ENCODE measurements at regions not wholly inside any gene's neighbourhood (a gene's known extent, or its start where the extent isn't known, plus 50 kb on each side); places are given as distances from the start of the nearest gene placed in this dataset.

GRCh38 chr9:135374591-135374990 is 105.0 kb upstream of the PPP1R26 start:
- no peak for DNase-seq (ENCODE audit: low read depth)
- no peaks in the 10 kb centered on the region for H3K36me3 ChIP-seq (ENCODE audit: control insufficient read depth, insufficient read depth, low read length)
- CTCF ChIA-PET, result no interaction called here
- POLR2A ChIA-PET, result no interaction called here
- no peaks in the 10 kb centered on the region for H3K27me3 ChIP-seq (ENCODE audit: control insufficient read depth, insufficient read depth, low read length)
- H3K4me3 ChIP-seq (ENCODE audit: low read depth, low read length), result no peak overlapping the region
- TF ChIP-seq, protein P1, sequence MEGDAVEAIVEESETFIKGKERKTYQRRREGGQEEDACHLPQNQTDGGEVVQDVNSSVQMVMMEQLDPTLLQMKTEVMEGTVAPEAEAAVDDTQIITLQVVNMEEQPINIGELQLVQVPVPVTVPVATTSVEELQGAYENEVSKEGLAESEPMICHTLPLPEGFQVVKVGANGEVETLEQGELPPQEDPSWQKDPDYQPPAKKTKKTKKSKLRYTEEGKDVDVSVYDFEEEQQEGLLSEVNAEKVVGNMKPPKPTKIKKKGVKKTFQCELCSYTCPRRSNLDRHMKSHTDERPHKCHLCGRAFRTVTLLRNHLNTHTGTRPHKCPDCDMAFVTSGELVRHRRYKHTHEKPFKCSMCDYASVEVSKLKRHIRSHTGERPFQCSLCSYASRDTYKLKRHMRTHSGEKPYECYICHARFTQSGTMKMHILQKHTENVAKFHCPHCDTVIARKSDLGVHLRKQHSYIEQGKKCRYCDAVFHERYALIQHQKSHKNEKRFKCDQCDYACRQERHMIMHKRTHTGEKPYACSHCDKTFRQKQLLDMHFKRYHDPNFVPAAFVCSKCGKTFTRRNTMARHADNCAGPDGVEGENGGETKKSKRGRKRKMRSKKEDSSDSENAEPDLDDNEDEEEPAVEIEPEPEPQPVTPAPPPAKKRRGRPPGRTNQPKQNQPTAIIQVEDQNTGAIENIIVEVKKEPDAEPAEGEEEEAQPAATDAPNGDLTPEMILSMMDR (IDR thresholded peaks at IDR 0.05; ENCODE audit: insufficient read depth, low read depth, low read length), result no peak

- no peaks in the 10 kb centered on the region for H3K27me3 ChIP-seq (ENCODE audit: control insufficient read depth, insufficient read depth, low read length)
- no peak overlapping the region for H3K4me3 ChIP-seq (ENCODE audit: low read depth, low read length)
- ChIA-PET POLR2A (no interaction called here), CTCF (no interaction called here)
- DNase-seq (ENCODE audit: low read depth), result no peak
- TF ChIP-seq, protein P1 (IDR thresholded peaks at IDR 0.05; ENCODE audit: insufficient read depth, low read depth, low read length), result no peak
- H3K36me3 ChIP-seq (ENCODE audit: control insufficient read depth, insufficient read depth, low read length), result no peaks in the 10 kb centered on the region
Measured at GRCh38 chr9:135375001-135375400, 104.6 kb upstream of the PPP1R26 start.

GRCh38 chr9:135376511-135377265 is 102.9 kb upstream of the PPP1R26 start:
- no peak for DNase-seq (ENCODE audit: low read depth)
- no peaks in the 10 kb centered on the region for H3K36me3 ChIP-seq (ENCODE audit: control insufficient read depth, insufficient read depth, low read length)
- H3K27me3 ChIP-seq (ENCODE audit: control insufficient read depth, insufficient read depth, low read length), result no peaks in the 10 kb centered on the region
- H3K4me3 ChIP-seq (ENCODE audit: low read depth, low read length), result no peak overlapping the region
- TF ChIP-seq, protein P1 (IDR thresholded peaks at IDR 0.05; ENCODE audit: insufficient read depth, low read depth, low read length), result no peak
- POLR2A ChIA-PET, result no interaction called here
- CTCF ChIA-PET, result interaction anchor here (0.6 kb wide), 1 partner anchor 270 kb away, joined by 3 read pairs; no protein-coding TSS in a partner anchor

- Histone ChIP-seq H3K27me3 (ENCODE audit: control insufficient read depth, insufficient read depth, low read length) (no peaks in the 10 kb centered on the region), H3K36me3 (ENCODE audit: control insufficient read depth, insufficient read depth, low read length) (no peaks in the 10 kb centered on the region), H3K4me3 (ENCODE audit: low read depth, low read length) (no peak overlapping the region)
- DNase-seq (ENCODE audit: low read depth), result no peak
- CTCF ChIA-PET, result interaction anchor here (0.6 kb wide), 1 partner anchor 269 kb away, joined by 3 read pairs; no protein-coding TSS in a partner anchor
- POLR2A ChIA-PET, result no interaction called here
- TF ChIP-seq, protein P1 (IDR thresholded peaks at IDR 0.05; ENCODE audit: insufficient read depth, low read depth, low read length), result no peak
Measured at GRCh38 chr9:135377431-135377830, 102.2 kb upstream of the PPP1R26 start.

- POLR2A ChIA-PET, result no interaction called here
- TF ChIP-seq, protein P1 (IDR thresholded peaks at IDR 0.05; ENCODE audit: insufficient read depth, low read depth, low read length), result no peak
- CTCF ChIA-PET, result no interaction called here
- no peak for DNase-seq (ENCODE audit: low read depth)
- no peaks in the 10 kb centered on the region for H3K36me3 ChIP-seq (ENCODE audit: control insufficient read depth, insufficient read depth, low read length)
- H3K27me3 ChIP-seq (ENCODE audit: control insufficient read depth, insufficient read depth, low read length), result no peaks in the 10 kb centered on the region
- no peak overlapping the region for H3K4me3 ChIP-seq (ENCODE audit: low read depth, low read length)
Measured at GRCh38 chr9:135378751-135379150, 100.8 kb upstream of the PPP1R26 start.
